Fibroblast of gingiva (primary cell): ENCODE measurements at regions not wholly inside any gene's neighbourhood (a gene's known extent, or its start where the extent isn't known, plus 50 kb on each side); places are given as distances from the start of the nearest gene placed in this dataset.
"Not testable (repeated sequence)": the region's sequence is repeated elsewhere in the genome, so short reads cannot be mapped to it uniquely, and the experiment has no call there.

Experiments used
- DNase-seq: peaks from one replicate; pipeline ENCODE4 v3.0.0-alpha.2; 2011; ENCODE audit warnings: low read depth

GRCh38 chr17:64724246-64724645, 62.1 kb upstream of the SMURF2 start:
- DNase-seq, result peak; percentile 36

GRCh38 chr17:64723781-64724180, 61.7 kb upstream of the SMURF2 start:
- no peak for DNase-seq

- not testable (repeated sequence) for DNase-seq
Observed at GRCh38 chr17:64721556-64721955, 59.4 kb upstream of the SMURF2 start.

- DNase-seq, result not testable (repeated sequence)
Observed at GRCh38 chr17:64720253-64720652, 58.1 kb upstream of the SMURF2 start.

- not testable (repeated sequence) for DNase-seq
Observed at GRCh38 chr17:64719517-64719916, 57.4 kb upstream of the SMURF2 start.

- not testable (repeated sequence) for DNase-seq
Observed at GRCh38 chr17:64718816-64719215, 56.7 kb upstream of the SMURF2 start.

- no peak for DNase-seq
Observed at GRCh38 chr17:64718058-64718457, 56.0 kb upstream of the SMURF2 start.

- DNase-seq, result not testable (repeated sequence)
Observed at GRCh38 chr17:64716496-64716895, 54.4 kb upstream of the SMURF2 start.

GRCh38 chr17:64713786-64714185, 51.7 kb upstream of the SMURF2 start:
- DNase-seq, result not testable (repeated sequence)

- not testable (repeated sequence) for DNase-seq
Observed at GRCh38 chr17:64712557-64713351, 50.6 kb upstream of the SMURF2 start.
